ENCODE measurements at regions not wholly inside any gene's neighbourhood (a gene's known extent, or its start where the extent isn't known, plus 50 kb on each side); places are given as distances from the start of the nearest gene placed in this dataset.

GRCh38 chr5:2916076-2916682, 164.7 kb upstream of the IRX2 start:
- Histone ChIP-seq H3K27me3 (ENCODE audit: insufficient read depth, low read length, poor library complexity, severe bottlenecking) (no peaks in the 10 kb centered on the region), H3K4me1 (ENCODE audit: insufficient read depth, low read length, poor library complexity, severe bottlenecking) (no peaks in the 10 kb centered on the region), H2AFZ (ENCODE audit: low read length) (no peak overlapping the region), H3F3A (ENCODE audit: low read depth) (no peaks in the 10 kb centered on the region), H3K9me2 (replicated peaks; ENCODE audit: low read depth, low read length) (no peaks in the 10 kb centered on the region), H3K36me3 (ENCODE audit: insufficient read depth, low read length) (no peaks in the 10 kb centered on the region), H3K4me3 (ENCODE audit: low read length, poor library complexity, severe bottlenecking) (no peak overlapping the region), H3K9ac (ENCODE audit: low read depth, low read length, poor library complexity, severe bottlenecking) (no peak overlapping the region), H3K79me2 (ENCODE audit: insufficient read depth, low read length) (no peaks in the 10 kb centered on the region), H3K4me2 (ENCODE audit: low read depth, low read length, poor library complexity, severe bottlenecking) (no peak overlapping the region), H3K9me3 (ENCODE audit: insufficient read depth, low read depth, low read length) (peaks cover 8% of the 10 kb centered on the region; the same call in 1 of the 2 replicates), H4K20me1 (ENCODE audit: insufficient read depth, low read length, poor library complexity, severe bottlenecking) (no peaks in the 10 kb centered on the region)
- no peak for TF ChIP-seq CTCF (conservative IDR thresholded peaks at IDR 0.05; ENCODE audit: low read length)
- TF ChIP-seq EZH2phosphoT487 (IDR thresholded peaks at IDR 0.05; ENCODE audit: borderline replicate concordance): no peak

- peaks cover 8% of the 10 kb centered on the region; the same call in 1 of the 2 replicates for H3K9me3 ChIP-seq (ENCODE audit: insufficient read depth, low read depth, low read length)
- H3K27me3 ChIP-seq (ENCODE audit: insufficient read depth, low read length, poor library complexity, severe bottlenecking): no peaks in the 10 kb centered on the region
- no peak overlapping the region for H3K4me2 ChIP-seq (ENCODE audit: low read depth, low read length, poor library complexity, severe bottlenecking)
- H2AFZ ChIP-seq (ENCODE audit: low read length): no peak overlapping the region
- H4K20me1 ChIP-seq (ENCODE audit: insufficient read depth, low read length, poor library complexity, severe bottlenecking): no peaks in the 10 kb centered on the region
- H3K9me2 ChIP-seq (replicated peaks; ENCODE audit: low read depth, low read length): no peaks in the 10 kb centered on the region
- H3K4me1 ChIP-seq (ENCODE audit: insufficient read depth, low read length, poor library complexity, severe bottlenecking): no peaks in the 10 kb centered on the region
- TF ChIP-seq CTCF (conservative IDR thresholded peaks at IDR 0.05; ENCODE audit: low read length) (no peak), EZH2phosphoT487 (IDR thresholded peaks at IDR 0.05; ENCODE audit: borderline replicate concordance) (no peak)
- no peaks in the 10 kb centered on the region for H3F3A ChIP-seq (ENCODE audit: low read depth)
- no peaks in the 10 kb centered on the region for H3K79me2 ChIP-seq (ENCODE audit: insufficient read depth, low read length)
- H3K36me3 ChIP-seq (ENCODE audit: insufficient read depth, low read length): no peaks in the 10 kb centered on the region
- H3K9ac ChIP-seq (ENCODE audit: low read depth, low read length, poor library complexity, severe bottlenecking): no peak overlapping the region
- no peak overlapping the region for H3K4me3 ChIP-seq (ENCODE audit: low read length, poor library complexity, severe bottlenecking)
These were observed 163.6 kb upstream of the IRX2 start for GRCh38 chr5:2914981-2915484.

DNA sequence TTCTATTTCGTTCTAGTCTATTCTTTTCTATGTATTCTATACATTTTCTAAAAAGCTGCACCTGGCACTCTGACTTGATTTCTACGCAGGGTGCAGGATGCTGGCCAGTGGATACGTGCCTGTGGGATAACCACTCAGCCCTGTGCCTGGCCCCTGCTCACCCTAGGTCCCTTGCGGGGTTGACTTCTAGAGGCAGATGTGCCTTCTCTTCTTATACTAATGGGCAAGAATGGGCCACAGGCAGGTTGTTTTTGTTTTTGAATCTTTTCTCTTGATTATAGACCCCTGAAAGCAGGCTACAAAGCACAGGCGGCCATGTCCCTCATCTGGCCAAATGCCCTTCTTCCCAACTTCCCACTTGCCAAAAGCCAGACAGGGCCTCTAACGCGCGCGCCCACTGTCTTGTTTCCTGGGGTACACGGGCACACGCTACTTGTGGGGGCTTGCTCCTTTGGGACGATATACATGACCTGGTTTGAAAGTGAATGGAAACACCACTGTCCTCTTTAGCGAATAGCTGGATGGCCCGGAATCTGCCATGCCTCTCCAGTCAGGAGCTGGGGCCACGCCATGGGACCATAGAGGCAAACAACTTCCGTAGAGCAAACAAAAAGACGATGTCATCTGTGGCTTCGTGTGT, 162.7 kb upstream of the IRX2 start:
- TF ChIP-seq EZH2phosphoT487 (IDR thresholded peaks at IDR 0.05; ENCODE audit: borderline replicate concordance) (no peak), CTCF (conservative IDR thresholded peaks at IDR 0.05; ENCODE audit: low read length) (no peak)
- Histone ChIP-seq H3F3A (ENCODE audit: low read depth) (no peaks in the 10 kb centered on the region), H3K36me3 (ENCODE audit: insufficient read depth, low read length) (no peaks in the 10 kb centered on the region), H3K27me3 (ENCODE audit: insufficient read depth, low read length, poor library complexity, severe bottlenecking) (no peaks in the 10 kb centered on the region), H3K4me1 (ENCODE audit: insufficient read depth, low read length, poor library complexity, severe bottlenecking) (no peaks in the 10 kb centered on the region), H2AFZ (ENCODE audit: low read length) (no peak overlapping the region), H4K20me1 (ENCODE audit: insufficient read depth, low read length, poor library complexity, severe bottlenecking) (no peaks in the 10 kb centered on the region), H3K4me2 (ENCODE audit: low read depth, low read length, poor library complexity, severe bottlenecking) (no peak overlapping the region), H3K4me3 (ENCODE audit: low read length, poor library complexity, severe bottlenecking) (no peak overlapping the region), H3K9me3 (ENCODE audit: insufficient read depth, low read depth, low read length) (0 out of 2 replicates have a peak, but pooled peaks cover 5% of the 10 kb centered on the region), H3K79me2 (ENCODE audit: insufficient read depth, low read length) (no peaks in the 10 kb centered on the region), H3K9me2 (replicated peaks; ENCODE audit: low read depth, low read length) (no peaks in the 10 kb centered on the region), H3K9ac (ENCODE audit: low read depth, low read length, poor library complexity, severe bottlenecking) (no peak overlapping the region)

Data from Loucy (cell line).